Mesothelial cell of epicardium (in vitro differentiated cells): ENCODE measurements at regions not wholly inside any gene's neighbourhood (a gene's known extent, or its start where the extent isn't known, plus 50 kb on each side); places are given as distances from the start of the nearest gene placed in this dataset.

Source experiments
- DNase-seq, 2 experiments: peaks; one replicate each; pipeline ENCODE4 v3.0.0; 2021; ENCODE audit warnings: low spot score in 2 of 2; ENCODE audit not compliant: unreplicated experiment in 2 of 2
- H3K27ac Mint-ChIP-seq: 2 replicates; pipeline ENCODE4 v1.8.0; 2021; ENCODE audit warnings: mixed read lengths
- H3K27me3 Mint-ChIP-seq: 2 replicates; pipeline ENCODE4 v1.8.0; 2021; ENCODE audit warnings: low read depth, mixed read lengths
- H3K36me3 Mint-ChIP-seq: 2 replicates; pipeline ENCODE4 v1.8.0; 2021; ENCODE audit warnings: mixed read lengths
- H3K4me1 Mint-ChIP-seq: 2 replicates; pipeline ENCODE4 v1.8.0; 2021; ENCODE audit warnings: mixed read lengths
- H3K4me3 Mint-ChIP-seq: 2 replicates; pipeline ENCODE4 v1.8.0; 2021; ENCODE audit warnings: mild to moderate bottlenecking, moderate library complexity, mixed read lengths
- H3K9me3 Mint-ChIP-seq: 2 replicates; pipeline ENCODE4 v1.8.0; 2021; ENCODE audit warnings: mixed read lengths
- TF ChIP-seq, protein P1 (sequence below): fragments of 200-600 bp; sonication (generic); IDR thresholded peaks from one replicate; pipeline ENCODE4 v1.5.0; 2021; ENCODE audit warnings: antibody characterized with exemption; ENCODE audit not compliant: unreplicated experiment

DNA sequence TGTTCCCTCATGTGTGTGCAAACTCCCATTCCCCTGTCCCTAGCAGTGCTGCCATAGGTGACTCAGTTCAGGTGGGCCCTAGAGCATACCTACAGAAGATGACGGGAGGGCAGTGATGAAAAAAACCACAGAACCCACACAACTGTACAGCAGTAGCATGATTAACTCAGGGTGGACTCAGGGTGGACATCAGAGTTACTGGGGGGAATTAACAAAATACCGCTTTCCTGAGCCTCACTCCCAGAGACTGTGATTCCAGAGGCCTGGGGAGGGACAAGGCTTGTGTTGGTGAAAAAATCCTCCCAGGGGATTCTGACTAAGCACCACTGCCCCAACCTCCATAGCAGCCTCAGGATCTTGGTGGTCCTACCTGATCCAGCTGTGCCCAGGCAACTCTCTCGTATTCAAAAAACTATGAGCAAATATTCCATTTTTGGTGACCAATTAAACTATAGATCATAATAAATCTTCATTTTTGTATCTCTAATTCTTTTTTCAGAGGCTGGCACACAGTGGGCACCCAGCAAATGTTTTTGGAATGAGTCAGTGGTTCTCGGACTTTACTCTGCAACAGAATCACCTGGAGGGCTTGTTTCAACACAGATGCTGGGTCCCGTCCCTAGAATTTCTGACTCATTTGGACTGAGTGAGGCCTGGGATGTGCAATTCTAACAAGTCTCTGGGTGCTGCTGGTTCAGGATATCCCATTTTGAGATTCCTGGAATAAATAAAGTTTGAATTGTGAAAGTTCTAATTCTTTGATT lies 84.1 kb upstream of the NABP1 start:
- TF ChIP-seq, protein P1, sequence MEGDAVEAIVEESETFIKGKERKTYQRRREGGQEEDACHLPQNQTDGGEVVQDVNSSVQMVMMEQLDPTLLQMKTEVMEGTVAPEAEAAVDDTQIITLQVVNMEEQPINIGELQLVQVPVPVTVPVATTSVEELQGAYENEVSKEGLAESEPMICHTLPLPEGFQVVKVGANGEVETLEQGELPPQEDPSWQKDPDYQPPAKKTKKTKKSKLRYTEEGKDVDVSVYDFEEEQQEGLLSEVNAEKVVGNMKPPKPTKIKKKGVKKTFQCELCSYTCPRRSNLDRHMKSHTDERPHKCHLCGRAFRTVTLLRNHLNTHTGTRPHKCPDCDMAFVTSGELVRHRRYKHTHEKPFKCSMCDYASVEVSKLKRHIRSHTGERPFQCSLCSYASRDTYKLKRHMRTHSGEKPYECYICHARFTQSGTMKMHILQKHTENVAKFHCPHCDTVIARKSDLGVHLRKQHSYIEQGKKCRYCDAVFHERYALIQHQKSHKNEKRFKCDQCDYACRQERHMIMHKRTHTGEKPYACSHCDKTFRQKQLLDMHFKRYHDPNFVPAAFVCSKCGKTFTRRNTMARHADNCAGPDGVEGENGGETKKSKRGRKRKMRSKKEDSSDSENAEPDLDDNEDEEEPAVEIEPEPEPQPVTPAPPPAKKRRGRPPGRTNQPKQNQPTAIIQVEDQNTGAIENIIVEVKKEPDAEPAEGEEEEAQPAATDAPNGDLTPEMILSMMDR: no peak
- no peak for DNase-seq
- no peaks in the 10 kb centered on the region for H3K9me3 Mint-ChIP-seq
- H3K4me3 Mint-ChIP-seq: no peak overlapping the region
- H3K36me3 Mint-ChIP-seq: no peaks in the 10 kb centered on the region
- no peak overlapping the region for H3K27ac Mint-ChIP-seq
- no peaks in the 10 kb centered on the region for H3K27me3 Mint-ChIP-seq
- no peaks in the 10 kb centered on the region for H3K4me1 Mint-ChIP-seq

DNA sequence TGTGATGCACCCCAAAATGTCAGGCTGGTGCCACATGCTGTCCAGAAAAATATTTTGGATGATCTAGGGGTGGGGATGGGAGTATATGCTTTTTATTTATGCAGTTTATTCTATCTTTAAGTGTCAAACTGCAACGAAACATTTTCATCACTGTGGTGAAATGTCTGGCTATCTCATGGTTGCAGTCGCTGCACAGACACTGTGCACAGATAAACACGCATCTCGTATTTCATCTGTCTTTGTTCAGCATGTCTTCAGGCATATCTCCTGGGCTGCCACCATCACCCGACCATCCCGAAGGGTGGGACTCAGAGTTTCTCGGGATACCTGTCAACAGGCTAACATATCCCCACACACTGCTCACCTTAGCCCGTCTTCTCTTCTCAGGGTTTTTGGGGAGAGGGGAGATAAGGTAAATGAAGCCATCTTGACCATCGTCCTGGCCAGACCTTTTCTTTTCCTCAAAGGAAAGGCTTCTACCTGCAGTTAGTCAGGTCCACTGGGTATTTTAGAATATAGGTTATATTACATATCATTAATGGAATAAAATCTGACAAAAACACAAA lies 80.7 kb upstream of the NABP1 start:
- Mint-ChIP-seq H3K27ac (no peak overlapping the region), H3K4me1 (no peaks in the 10 kb centered on the region), H3K36me3 (no peaks in the 10 kb centered on the region), H3K27me3 (no peaks in the 10 kb centered on the region), H3K4me3 (no peak overlapping the region), H3K9me3 (no peaks in the 10 kb centered on the region)
- TF ChIP-seq, protein P1: no peak
- DNase-seq: no peak

DNA sequence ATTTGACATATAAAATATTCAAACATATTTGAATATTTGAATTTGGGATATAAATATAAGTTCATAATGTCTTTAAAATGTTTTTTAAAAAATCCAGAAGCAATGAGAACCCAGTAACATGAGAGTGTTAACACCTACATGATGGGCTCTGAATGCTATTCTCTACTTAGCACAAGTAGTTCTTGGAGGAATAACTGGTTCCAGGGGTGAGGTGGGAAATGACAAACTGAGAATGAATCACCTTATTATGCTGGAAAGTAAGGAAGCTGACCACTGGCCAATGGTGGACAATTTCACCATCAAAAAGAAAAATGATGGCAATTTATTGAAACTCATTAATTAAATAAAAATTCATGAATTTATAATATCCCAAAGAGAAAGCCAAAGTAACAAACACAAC lies 79.6 kb upstream of the NABP1 start:
- Mint-ChIP-seq H3K4me3 (no peak overlapping the region), H3K9me3 (no peaks in the 10 kb centered on the region), H3K27me3 (no peaks in the 10 kb centered on the region), H3K36me3 (no peaks in the 10 kb centered on the region), H3K27ac (no peak overlapping the region), H3K4me1 (no peaks in the 10 kb centered on the region)
- TF ChIP-seq, protein P1: no peak
- no peak for DNase-seq

DNA sequence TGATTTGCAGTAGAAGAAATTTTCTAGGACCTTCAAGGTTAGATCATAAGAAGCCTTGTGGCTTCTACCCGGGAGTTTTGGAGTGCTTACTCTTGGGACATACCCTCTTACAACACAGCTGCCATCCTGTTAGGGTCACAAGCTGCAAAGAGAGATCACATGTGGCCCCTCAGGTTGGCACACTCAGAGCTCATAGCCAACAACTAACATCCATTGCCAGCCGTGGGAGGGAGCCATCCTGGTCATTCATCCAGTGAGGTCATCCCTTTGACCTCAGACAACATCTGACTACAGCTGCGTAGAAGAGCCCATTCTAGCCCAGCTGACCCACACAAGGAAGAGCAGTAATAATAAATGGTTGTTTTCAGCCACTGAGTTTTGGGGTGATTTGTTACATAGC lies 76.9 kb upstream of the NABP1 start:
- Mint-ChIP-seq H3K36me3 (no peaks in the 10 kb centered on the region), H3K27ac (no peak overlapping the region), H3K4me1 (no peaks in the 10 kb centered on the region), H3K4me3 (no peak overlapping the region), H3K27me3 (no peaks in the 10 kb centered on the region), H3K9me3 (peaks cover 2% of the 10 kb centered on the region)
- TF ChIP-seq, protein P1: no peak
- DNase-seq: no peak

DNA sequence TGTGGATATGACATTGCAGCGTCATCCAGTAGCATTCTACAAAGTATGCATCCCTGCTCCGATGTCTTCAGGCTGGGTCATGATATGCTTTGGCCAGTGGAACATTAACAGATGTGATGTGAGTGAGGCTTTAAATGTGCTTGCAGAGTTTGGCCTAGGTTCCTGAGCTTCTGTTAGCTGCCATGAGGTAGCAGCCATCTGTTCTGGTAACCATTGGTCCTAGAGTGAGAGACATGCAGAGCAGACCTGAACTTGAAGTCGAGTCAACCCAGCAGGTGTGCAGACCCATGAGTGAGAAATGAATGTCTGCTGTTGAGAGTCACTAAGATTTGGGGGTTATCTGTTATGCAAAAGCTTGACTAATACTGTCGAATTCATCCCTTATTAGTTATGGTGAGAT lies 73.8 kb upstream of the NABP1 start:
- Mint-ChIP-seq H3K9me3 (peaks cover 11% of the 10 kb centered on the region), H3K27me3 (no peaks in the 10 kb centered on the region), H3K4me1 (no peaks in the 10 kb centered on the region), H3K27ac (no peak overlapping the region), H3K36me3 (no peaks in the 10 kb centered on the region), H3K4me3 (no peak overlapping the region)
- TF ChIP-seq, protein P1: no peak
- DNase-seq: no peak
